GM12874 (cell line): ENCODE measurements at regions not wholly inside any gene's neighbourhood (a gene's known extent, or its start where the extent isn't known, plus 50 kb on each side); places are given as distances from the start of the nearest gene placed in this dataset.

Experiments used
- CTCF ChIP-seq: IDR thresholded peaks from 2 replicates; pipeline ENCODE4 v1.5.1; 2011; ENCODE audit warnings: low read depth, mild to moderate bottlenecking, control low read depth, low read length, moderate library complexity; ENCODE audit not compliant: insufficient read depth

DNA sequence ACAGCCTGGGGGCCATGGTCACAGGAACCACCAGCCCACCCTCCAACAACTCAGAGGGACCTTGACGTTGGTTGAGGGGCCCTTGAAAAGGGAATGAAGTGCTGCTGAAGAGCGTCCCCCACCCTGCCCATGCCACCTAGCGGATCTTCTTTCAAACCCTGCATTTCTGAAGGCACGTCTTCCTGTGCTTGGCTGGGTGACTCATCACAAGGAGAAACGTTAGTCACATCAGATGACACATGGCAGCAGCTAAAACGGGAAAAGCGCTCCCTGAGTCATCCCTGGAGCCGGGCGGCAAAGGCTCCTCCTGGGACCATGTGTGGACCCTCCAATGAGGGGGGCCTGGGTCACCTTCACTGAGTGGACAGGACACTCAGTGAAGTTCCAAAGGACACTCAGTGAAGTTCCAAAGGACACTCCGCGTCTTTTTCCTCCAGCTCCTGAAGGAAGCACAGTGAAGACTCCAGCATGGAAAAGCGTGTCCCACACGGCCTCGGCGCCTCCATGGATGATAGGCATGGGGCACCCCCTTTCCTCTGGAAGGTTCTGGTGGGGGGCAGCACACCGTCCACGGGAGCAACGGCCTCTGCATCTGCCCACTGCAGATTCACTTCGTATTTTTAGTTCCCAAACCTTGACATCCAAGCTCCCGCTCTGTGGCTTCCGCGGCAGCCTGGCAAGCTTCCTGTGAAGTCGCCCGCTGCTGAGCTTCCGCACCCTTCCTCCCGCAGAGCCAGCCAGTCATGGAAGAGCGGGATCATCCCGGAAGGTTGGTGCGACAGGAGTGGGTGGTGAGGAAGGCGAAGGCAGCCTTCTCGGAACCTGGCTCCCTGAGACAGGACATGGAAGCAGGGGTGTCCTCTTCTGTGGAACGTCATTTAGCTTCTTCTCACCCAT, 383.4 kb downstream of the VRK1 start:
- no peak for TF ChIP-seq CTCF

DNA sequence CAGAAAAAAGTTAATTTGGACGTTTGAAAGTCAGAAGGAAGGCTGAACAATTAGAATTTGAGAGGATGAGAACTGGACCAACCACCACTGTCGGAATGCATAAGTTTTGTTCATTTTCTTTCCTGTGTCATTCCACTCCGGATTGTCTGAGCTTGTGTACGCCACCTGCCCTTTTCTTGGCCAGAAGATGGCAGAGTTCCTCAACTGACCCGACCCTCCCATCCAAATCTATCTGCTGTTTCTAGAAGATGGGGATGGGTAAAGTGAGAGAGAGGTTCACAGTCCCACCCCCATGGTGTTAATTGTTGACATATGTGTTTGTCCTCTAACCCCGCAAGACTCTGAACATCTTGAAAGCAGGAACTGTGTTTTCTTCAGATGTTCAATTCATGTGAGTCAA, 388.0 kb downstream of the VRK1 start:
- no peak for TF ChIP-seq CTCF

GRCh38 chr14:97187916-97188315, 390.7 kb downstream of the VRK1 start:
- no peak for TF ChIP-seq CTCF

GRCh38 chr14:97196336-97196735, 399.2 kb downstream of the VRK1 start:
- no peak for TF ChIP-seq CTCF

DNA sequence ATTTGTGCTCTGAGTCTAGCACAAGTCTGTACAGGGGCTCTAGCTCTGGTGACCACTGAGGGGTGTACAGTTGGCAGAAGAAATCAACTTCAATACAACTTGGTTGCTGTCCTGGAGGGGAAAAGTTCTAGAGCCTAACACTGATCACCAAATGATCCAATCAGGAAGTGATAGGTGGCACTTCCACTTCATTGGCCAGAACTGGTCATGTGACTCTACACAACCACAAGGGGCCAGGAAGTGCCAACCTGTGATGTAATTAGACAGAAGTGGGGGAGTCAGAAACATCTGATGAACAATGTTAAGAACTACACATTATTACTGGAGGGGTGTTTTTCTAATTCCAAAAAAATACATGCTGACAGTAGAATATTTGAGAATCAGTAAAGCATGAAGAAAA, 401.6 kb downstream of the VRK1 start:
- no peak for TF ChIP-seq CTCF

DNA sequence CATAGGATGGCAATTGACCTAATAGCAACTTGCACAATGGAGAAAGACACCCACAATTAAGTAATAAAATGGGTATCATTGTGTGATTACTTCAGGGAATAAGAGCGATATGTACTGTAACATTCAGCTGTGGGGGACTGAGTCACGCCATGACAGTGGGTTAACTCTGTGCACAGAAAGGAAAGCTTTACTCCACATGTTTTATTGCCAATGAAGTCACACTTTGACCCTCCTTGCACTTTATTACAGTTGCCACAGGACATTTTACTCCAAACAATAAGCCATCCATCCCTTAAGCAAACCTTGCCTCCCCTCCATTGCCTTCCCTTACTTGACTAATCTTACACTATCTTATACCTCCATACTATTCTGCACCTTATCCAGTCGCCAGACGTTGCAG, 403.1 kb downstream of the VRK1 start:
- TF ChIP-seq CTCF, result no peak

DNA sequence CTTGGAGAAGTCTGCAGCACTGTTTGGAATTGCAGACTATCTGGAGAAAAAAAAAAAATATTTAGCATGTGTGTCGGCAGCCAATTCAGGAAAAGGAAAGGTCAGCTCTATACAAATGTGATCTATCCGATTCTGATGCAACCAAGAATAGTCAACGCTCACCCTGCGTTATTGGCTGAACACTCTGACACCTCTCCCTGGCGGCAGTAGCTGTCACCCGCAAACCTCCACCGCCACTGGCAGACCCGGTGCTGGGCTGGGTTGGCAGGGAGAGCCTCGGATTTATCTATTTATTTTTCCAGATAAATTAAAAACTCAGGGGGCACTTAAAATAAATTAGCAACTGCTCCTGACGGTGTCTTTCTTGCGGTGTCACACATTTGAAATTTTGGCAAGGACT, 409.7 kb downstream of the VRK1 start:
- no peak for TF ChIP-seq CTCF
